DMS 273 treated with DMSO at 0.1 percent for 48 hours (cell line): ENCODE measurements at regions not wholly inside any gene's neighbourhood (a gene's known extent, or its start where the extent isn't known, plus 50 kb on each side); places are given as distances from the start of the nearest gene placed in this dataset.
"Not testable (repeated sequence)": the region's sequence is repeated elsewhere in the genome, so short reads cannot be mapped to it uniquely, and the experiment has no call there.

Experiments used
- DNase-seq: peaks from one replicate; lab custom pipeline; 2025; lab: John Stamatoyannopoulos, UW

DNA sequence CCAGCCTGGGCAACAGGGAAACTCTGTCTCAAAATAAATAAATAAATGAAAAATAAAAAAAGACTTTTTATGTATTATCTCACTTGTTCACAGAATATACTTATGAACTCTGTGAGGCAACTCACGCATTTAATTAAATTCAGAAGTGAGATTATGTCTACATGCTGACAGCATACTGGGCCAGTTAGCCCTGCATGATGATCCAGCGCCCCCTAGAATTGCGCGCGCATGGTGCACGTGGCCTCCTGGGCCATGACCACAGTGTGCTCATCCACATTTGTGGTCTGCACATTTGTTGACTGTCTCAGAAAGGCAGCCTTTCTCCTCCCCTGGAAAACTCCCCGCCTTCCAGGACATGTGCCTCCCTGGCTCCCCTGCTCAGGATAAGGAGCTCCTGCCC, 64.8 kb upstream of the METTL9 start:
- not testable (repeated sequence) for DNase-seq

- DNase-seq, result not testable (repeated sequence)
These were observed 64.2 kb upstream of the METTL9 start for GRCh38 chr16:21535201-21535600.

DNA sequence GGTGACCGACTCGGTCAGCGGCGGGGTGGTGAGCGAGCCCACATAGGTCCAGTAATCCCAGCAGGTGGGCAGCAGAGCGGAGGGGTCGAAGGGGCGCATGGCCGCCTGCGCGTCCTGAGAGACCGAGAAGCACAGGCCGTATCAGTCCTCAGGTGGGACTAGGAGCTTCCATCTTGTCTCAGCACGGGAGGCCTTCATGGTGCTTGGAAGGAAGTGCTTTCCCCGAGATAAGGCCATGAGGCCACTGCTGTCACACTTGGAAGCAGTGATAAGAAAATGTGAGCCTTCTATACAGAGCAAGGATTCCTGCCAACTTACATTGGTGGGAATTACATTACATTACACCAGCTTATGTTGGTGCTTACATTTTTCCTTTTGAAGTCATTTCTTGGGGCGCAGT, 62.6 kb upstream of the METTL9 start:
- not testable (repeated sequence) for DNase-seq

DNA sequence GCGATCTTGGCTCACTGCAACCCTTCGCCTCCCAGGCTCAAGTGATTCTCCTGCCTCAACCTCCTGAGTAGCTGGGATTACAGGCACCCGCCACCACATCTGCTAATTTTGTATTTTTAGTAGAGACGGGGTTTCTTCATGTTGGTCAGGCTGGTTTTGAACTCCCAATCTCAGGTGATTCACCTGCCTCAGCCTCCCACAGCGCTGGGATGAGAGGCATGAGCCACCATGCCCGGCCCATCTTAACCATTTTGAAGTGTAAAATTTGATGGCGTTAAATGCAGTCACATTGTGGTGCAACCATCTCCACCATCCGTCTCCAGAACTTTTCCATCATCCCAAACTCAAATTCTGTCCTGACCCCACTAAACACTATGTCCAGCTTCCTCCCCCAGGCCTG, 61.8 kb upstream of the METTL9 start:
- DNase-seq, result not testable (repeated sequence)

DNA sequence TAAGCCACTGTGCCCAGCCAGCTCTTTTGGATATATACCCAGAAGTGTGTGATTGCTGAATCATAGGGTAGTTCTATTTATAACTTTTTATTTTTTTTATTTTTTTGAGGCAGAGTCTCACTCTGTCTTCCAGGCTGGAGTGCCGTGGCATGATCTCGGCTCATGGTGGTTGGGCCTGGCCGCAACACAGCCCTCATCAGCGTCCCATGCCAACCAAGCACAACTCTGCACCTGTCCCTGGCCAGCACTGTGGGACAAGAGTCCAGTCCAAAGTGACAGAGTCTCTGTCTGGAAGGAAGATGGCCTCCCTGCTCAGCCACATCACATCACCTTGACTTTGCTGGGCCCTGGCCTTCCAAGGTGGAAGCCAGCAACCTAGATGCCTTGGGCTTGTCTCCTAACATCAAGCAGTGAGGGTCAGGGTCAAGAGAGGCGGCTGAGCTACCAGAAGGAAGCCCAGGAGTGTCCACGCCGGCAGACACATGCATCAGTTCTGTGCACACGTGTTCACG, 60.2 kb upstream of the METTL9 start:
- DNase-seq, result not testable (repeated sequence)

- DNase-seq, result not testable (repeated sequence)
These were observed 58.5 kb upstream of the METTL9 start for GRCh38 chr16:21540770-21541433.

GRCh38 chr16:21541611-21542051, 57.7 kb upstream of the METTL9 start:
- DNase-seq, result not testable (repeated sequence)

- DNase-seq, result not testable (repeated sequence)
These were observed 57.3 kb upstream of the METTL9 start for GRCh38 chr16:21542075-21542474.

- DNase-seq, result not testable (repeated sequence)
These were observed 56.8 kb upstream of the METTL9 start for GRCh38 chr16:21542491-21543124.

DNA sequence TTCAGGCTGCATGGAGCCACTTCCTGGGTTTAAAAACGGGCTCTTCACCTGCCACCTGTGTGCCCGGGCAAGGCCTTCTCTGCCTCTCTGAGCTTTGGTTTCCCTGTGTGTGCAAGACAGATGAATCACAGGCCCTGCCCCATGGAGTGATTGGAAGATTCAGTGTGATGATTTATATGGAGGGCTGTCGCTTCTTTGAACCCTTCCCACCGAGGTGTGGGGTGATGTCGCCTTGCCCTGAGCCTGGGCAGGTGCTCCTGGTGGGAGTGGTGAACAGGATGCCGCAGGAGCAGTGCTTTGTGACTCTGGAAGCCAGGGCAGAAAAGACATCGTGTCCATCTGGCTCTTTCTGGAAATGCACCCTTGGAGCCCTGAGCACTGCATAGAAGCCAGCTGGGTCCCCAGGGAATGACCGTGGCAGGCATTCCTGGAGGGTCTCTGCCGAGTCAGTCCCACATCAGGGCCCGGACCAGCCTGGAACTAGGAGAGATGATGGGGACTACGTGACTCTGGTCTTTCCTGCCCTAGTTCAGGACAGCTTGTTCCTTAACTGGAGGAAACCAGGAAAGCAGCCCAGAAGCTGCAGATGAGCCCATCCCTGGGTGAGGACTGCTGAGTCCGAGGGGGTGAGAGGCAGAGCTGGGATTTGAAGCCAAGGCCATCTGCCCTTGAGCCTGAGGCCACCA, 56.1 kb upstream of the METTL9 start:
- DNase-seq, result not testable (repeated sequence)

DNA sequence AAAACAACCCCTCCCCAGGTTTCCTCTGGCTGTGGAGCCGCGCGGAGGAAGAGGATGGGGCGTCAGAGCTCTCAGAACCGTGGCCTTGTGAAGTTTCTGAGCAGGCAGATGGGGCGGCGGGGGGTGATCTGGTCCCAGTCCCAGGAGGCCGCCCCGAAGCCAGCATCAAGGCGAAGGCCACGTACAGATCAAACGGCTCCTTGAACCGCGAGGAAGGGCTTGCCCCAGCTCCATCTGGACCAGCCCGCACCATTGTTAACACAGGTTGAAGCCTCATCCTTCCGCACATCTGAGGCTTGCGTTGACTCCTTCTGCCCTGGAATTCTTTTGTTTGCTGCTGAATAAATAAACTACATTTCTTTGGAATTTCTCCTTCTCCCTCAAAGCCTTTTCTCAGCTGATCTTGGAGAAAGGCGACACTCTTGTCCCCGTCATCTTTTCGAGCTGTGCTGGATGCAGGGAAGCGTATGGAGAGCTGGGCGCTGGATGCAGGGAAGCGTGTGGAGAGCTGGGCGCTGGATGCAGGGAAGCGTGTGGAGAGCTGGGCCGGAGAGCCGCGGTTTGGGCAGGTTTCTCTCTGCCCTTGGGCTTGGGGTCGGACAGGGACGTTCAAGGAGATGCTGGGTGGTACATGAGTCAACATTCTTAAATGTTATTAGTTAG, 53.6 kb upstream of the METTL9 start:
- DNase-seq, result not testable (repeated sequence)

GRCh38 chr16:21549396-21549795, 50.0 kb upstream of the METTL9 start:
- not testable (repeated sequence) for DNase-seq
